AG09309 (cell line): ENCODE measurements at regions not wholly inside any gene's neighbourhood (a gene's known extent, or its start where the extent isn't known, plus 50 kb on each side); places are given as distances from the start of the nearest gene placed in this dataset.

Experiments
- DNase-seq: peaks from one replicate; pipeline ENCODE4 v3.0.0-alpha.2; 2010; ENCODE audit warnings: low read depth
- H3K4me3 ChIP-seq: 2 replicates; pipeline ENCODE4 v1.5.1; 2011; ENCODE audit warnings: mild to moderate bottlenecking, low read depth, low read length, moderate library complexity; ENCODE audit not compliant: control insufficient read depth
- CTCF ChIP-seq: IDR thresholded peaks from 2 replicates; pipeline ENCODE4 v1.5.1; 2011; ENCODE audit warnings: mild to moderate bottlenecking, low read depth, low read length, inconsistent platforms; ENCODE audit not compliant: insufficient read depth, control insufficient read depth; ENCODE audit errors: missing control alignments

GRCh38 chr9:84146893-84147710 is 166.5 kb downstream of the RMI1 start:
- peak; percentile 20 for DNase-seq
- H3K4me3 ChIP-seq = no peak overlapping the region
- no peak for TF ChIP-seq CTCF

- no peak for DNase-seq
- no peak overlapping the region for H3K4me3 ChIP-seq
- no peak for TF ChIP-seq CTCF
Measured at GRCh38 chr9:84151236-84151635, 170.6 kb downstream of the RMI1 start.

GRCh38 chr9:84151640-84152039 is 171.0 kb downstream of the RMI1 start:
- DNase-seq = no peak
- TF ChIP-seq CTCF = no peak
- H3K4me3 ChIP-seq = no peak overlapping the region

GRCh38 chr9:84152204-84152603 is 171.6 kb downstream of the RMI1 start:
- DNase-seq = no peak
- H3K4me3 ChIP-seq = no peak overlapping the region
- no peak for TF ChIP-seq CTCF

- H3K4me3 ChIP-seq = no peak overlapping the region
- DNase-seq = no peak
- no peak for TF ChIP-seq CTCF
Measured at GRCh38 chr9:84153885-84154284, 173.3 kb downstream of the RMI1 start.

- peak; percentile 27 for DNase-seq
- no peak overlapping the region for H3K4me3 ChIP-seq
- no peak for TF ChIP-seq CTCF
Measured at GRCh38 chr9:84154320-84154719, 173.7 kb downstream of the RMI1 start.
